DOHH2 (cell line): ENCODE measurements at regions not wholly inside any gene's neighbourhood (a gene's known extent, or its start where the extent isn't known, plus 50 kb on each side); places are given as distances from the start of the nearest gene placed in this dataset.
"Not testable (repeated sequence)": the region's sequence is repeated elsewhere in the genome, so short reads cannot be mapped to it uniquely, and the experiment has no call there.

Experiments used
- H3F3A ChIP-seq: fragments of 200-600 bp; sonication (generic), shearing (Covaris generic); 2 replicates; pipeline ENCODE4 v1.6.0; 2016; ENCODE audit warnings: antibody characterized with exemption, mild to moderate bottlenecking; ENCODE audit not compliant: control insufficient read depth, insufficient read depth
- H3K27ac ChIP-seq: fragments of 200-600 bp; sonication (generic); 2 replicates; pipeline ENCODE4 v1.5.1; 2014; ENCODE audit warnings: low read depth, mild to moderate bottlenecking, low read length, moderate library complexity
- H3K27me3 ChIP-seq: fragments of 200-600 bp; sonication (generic); 2 replicates; pipeline ENCODE4 v1.6.1; 2014; ENCODE audit warnings: mild to moderate bottlenecking, low read length, mixed read lengths; ENCODE audit not compliant: control insufficient read depth
- H3K36me3 ChIP-seq: fragments of 200-600 bp; sonication (generic); 2 replicates; pipeline ENCODE4 v1.6.1; 2014; ENCODE audit warnings: mild to moderate bottlenecking, low read length, moderate library complexity, mixed read lengths; ENCODE audit not compliant: control insufficient read depth
- H3K4me1 ChIP-seq: fragments of 200-600 bp; sonication (generic); 2 replicates; pipeline ENCODE4 v1.6.1; 2014; ENCODE audit warnings: mild to moderate bottlenecking, low read length, mixed read lengths; ENCODE audit not compliant: control insufficient read depth
- H3K4me2 ChIP-seq: fragments of 200-600 bp; sonication (generic); 2 replicates; pipeline ENCODE4 v1.6.0; 2014; ENCODE audit warnings: mild to moderate bottlenecking, low read length, moderate library complexity
- H3K4me3 ChIP-seq: fragments of 200-600 bp; sonication (generic); 2 replicates; pipeline ENCODE4 v1.5.1; 2014; ENCODE audit warnings: mild to moderate bottlenecking, low read length, mixed read lengths
- H3K79me2 ChIP-seq: fragments of 200-600 bp; sonication (generic); 2 replicates; pipeline ENCODE4 v1.6.1; 2014; ENCODE audit warnings: mild to moderate bottlenecking, low read length, mixed read lengths; ENCODE audit not compliant: control insufficient read depth
- H3K9me2 ChIP-seq: fragments of 200-600 bp; sonication (generic); replicated peaks from 2 replicates; pipeline ENCODE4 v1.6.1; 2014; ENCODE audit warnings: mild to moderate bottlenecking, low read length, mixed read lengths; ENCODE audit not compliant: control insufficient read depth
- H3K9me3 ChIP-seq: fragments of 200-600 bp; sonication (generic); 2 replicates; pipeline ENCODE4 v1.6.1; 2014; ENCODE audit warnings: antibody characterized with exemption, low read length, mixed read lengths; ENCODE audit not compliant: control insufficient read depth, insufficient read depth
- H4K20me1 ChIP-seq: fragments of 200-600 bp; sonication (generic); 2 replicates; pipeline ENCODE4 v1.6.0; 2014; ENCODE audit warnings: low read depth, mild to moderate bottlenecking, antibody characterized with exemption, low read length, moderate library complexity; ENCODE audit not compliant: control insufficient read depth, insufficient read depth
- CTCF ChIP-seq: fragments of 200-600 bp; sonication (generic); IDR thresholded peaks from one replicate; pipeline ENCODE4 v1.5.1; 2014; ENCODE audit warnings: antibody characterized with exemption, mild to moderate bottlenecking, low read depth, low read length; ENCODE audit not compliant: poor library complexity, severe bottlenecking
- EZH2phosphoT487 ChIP-seq: fragments of 200-600 bp; sonication (generic); IDR thresholded peaks from 2 replicates; pipeline ENCODE4 v1.6.1; 2017; ENCODE audit warnings: borderline replicate concordance, mild to moderate bottlenecking, antibody characterized with exemption, low read length, moderate library complexity, mixed read lengths

GRCh38 chr16:51237207-51237606 lies 86.1 kb upstream of the SALL1 start:
- Histone ChIP-seq H4K20me1 (no peaks in the 10 kb centered on the region), H3K4me2 (no peak overlapping the region), H3K9me3 (no peaks in the 10 kb centered on the region), H3K9me2 (no peaks in the 10 kb centered on the region; the same call in 1 of the 2 replicates), H3K27ac (no peak overlapping the region), H3K36me3 (no peaks in the 10 kb centered on the region), H3K4me3 (no peak overlapping the region), H3K4me1 (no peaks in the 10 kb centered on the region), H3K27me3 (no peaks in the 10 kb centered on the region), H3F3A (no peaks in the 10 kb centered on the region), H3K79me2 (no peaks in the 10 kb centered on the region)
- TF ChIP-seq CTCF (no peak), EZH2phosphoT487 (no peak)

- no peaks in the 10 kb centered on the region for H3K36me3 ChIP-seq
- TF ChIP-seq EZH2phosphoT487 (no peak), CTCF (no peak)
- H3K4me1 ChIP-seq = no peaks in the 10 kb centered on the region
- H3K27ac ChIP-seq = no peak overlapping the region
- H3K9me2 ChIP-seq = no peaks in the 10 kb centered on the region; the same call in 1 of the 2 replicates
- H3F3A ChIP-seq = no peaks in the 10 kb centered on the region
- H3K79me2 ChIP-seq = no peaks in the 10 kb centered on the region
- no peak overlapping the region for H3K4me3 ChIP-seq
- no peak overlapping the region for H3K4me2 ChIP-seq
- H3K9me3 ChIP-seq = no peaks in the 10 kb centered on the region
- H3K27me3 ChIP-seq = no peaks in the 10 kb centered on the region
- no peaks in the 10 kb centered on the region for H4K20me1 ChIP-seq
Observed at GRCh38 chr16:51236583-51236982, 85.5 kb upstream of the SALL1 start.

GRCh38 chr16:51231702-51232101 lies 80.6 kb upstream of the SALL1 start:
- Histone ChIP-seq H3K9me2 (no peaks in the 10 kb centered on the region), H3K4me3 (no peak overlapping the region), H3K79me2 (no peaks in the 10 kb centered on the region), H3K27me3 (no peaks in the 10 kb centered on the region), H3F3A (no peaks in the 10 kb centered on the region), H3K27ac (no peak overlapping the region), H3K4me2 (no peak overlapping the region), H3K36me3 (no peaks in the 10 kb centered on the region), H3K4me1 (no peaks in the 10 kb centered on the region), H3K9me3 (no peaks in the 10 kb centered on the region), H4K20me1 (no peaks in the 10 kb centered on the region)
- TF ChIP-seq EZH2phosphoT487 (no peak), CTCF (no peak)

GRCh38 chr16:51230035-51230434 lies 79.0 kb upstream of the SALL1 start:
- not testable (repeated sequence) for H4K20me1 ChIP-seq, H3K4me1 ChIP-seq, H3F3A ChIP-seq, H3K9me2 ChIP-seq, H3K27me3 ChIP-seq, H3K79me2 ChIP-seq, H3K27ac ChIP-seq, H3K4me2 ChIP-seq, H3K36me3 ChIP-seq, H3K4me3 ChIP-seq, H3K9me3 ChIP-seq
